HFF-Myc (cell line): ENCODE measurements at regions not wholly inside any gene's neighbourhood (a gene's known extent, or its start where the extent isn't known, plus 50 kb on each side); places are given as distances from the start of the nearest gene placed in this dataset.

Experiments used
- DNase-seq: peaks from one replicate; pipeline ENCODE4 v3.0.0-alpha.2; 2011; ENCODE audit warnings: low read depth; ENCODE audit errors: extremely low read depth
- H3K4me3 ChIP-seq: replicated peaks from 2 replicates; pipeline ENCODE4 v1.5.1; 2011; ENCODE audit warnings: low read depth, mild to moderate bottlenecking, control low read depth, low read length
- CTCF ChIP-seq: IDR thresholded peaks from 2 replicates; pipeline ENCODE4 v1.5.1; 2012; ENCODE audit warnings: mild to moderate bottlenecking, low read depth, low read length, control low read depth; ENCODE audit errors: missing control alignments

- no peak for TF ChIP-seq CTCF
- DNase-seq = no peak
- H3K4me3 ChIP-seq = no peak overlapping the region
Measured at GRCh38 chr15:95911570-95912279, 418.8 kb upstream of the NR2F2 start.

- no peak for DNase-seq
- no peak overlapping the region for H3K4me3 ChIP-seq
- no peak for TF ChIP-seq CTCF
Measured at GRCh38 chr15:95912280-95912625, 418.2 kb upstream of the NR2F2 start.

- DNase-seq = no peak
- TF ChIP-seq CTCF = no peak
- H3K4me3 ChIP-seq = no peak overlapping the region
Measured at GRCh38 chr15:95912728-95913127, 417.8 kb upstream of the NR2F2 start.

GRCh38 chr15:95916568-95916967 lies 413.9 kb upstream of the NR2F2 start:
- DNase-seq = no peak
- no peak for TF ChIP-seq CTCF
- no peak overlapping the region for H3K4me3 ChIP-seq

GRCh38 chr15:95918525-95918924 lies 412.0 kb upstream of the NR2F2 start:
- TF ChIP-seq CTCF = no peak
- DNase-seq = no peak
- H3K4me3 ChIP-seq = no peak overlapping the region

- no peak overlapping the region for H3K4me3 ChIP-seq
- no peak for DNase-seq
- no peak for TF ChIP-seq CTCF
Measured at GRCh38 chr15:95919460-95919859, 411.0 kb upstream of the NR2F2 start.

- H3K4me3 ChIP-seq = no peak overlapping the region
- TF ChIP-seq CTCF = no peak
- DNase-seq = no peak
Measured at GRCh38 chr15:95921404-95921803, 409.1 kb upstream of the NR2F2 start.
